ENCODE measurements at regions not wholly inside any gene's neighbourhood (a gene's known extent, or its start where the extent isn't known, plus 50 kb on each side); places are given as distances from the start of the nearest gene placed in this dataset.

DNA sequence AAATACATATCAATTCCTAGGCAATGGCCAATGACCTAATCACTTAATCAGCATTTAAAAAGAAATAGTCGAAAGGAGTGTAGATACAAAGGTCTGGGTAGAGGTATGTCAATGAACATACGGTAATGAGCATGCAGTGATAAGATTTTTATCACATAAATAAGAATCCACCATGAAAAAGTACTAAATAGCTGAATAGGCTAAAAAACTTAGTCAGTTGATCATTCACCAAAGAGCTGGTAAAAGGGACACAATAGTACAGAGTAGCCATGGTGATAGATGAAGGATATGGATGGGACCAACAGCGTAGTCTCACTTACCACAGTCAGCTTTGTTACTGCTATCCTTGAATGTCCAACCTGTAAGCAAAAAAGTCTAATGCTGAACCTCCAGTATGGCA, 1018.6 kb upstream of the EYS start (continued):
- TF ChIP-seq EZH2 (IDR thresholded peaks at IDR 0.05; ENCODE audit: borderline replicate concordance, control insufficient read depth, low read depth, low read length) (no peak), ATF2 (IDR thresholded peaks at IDR 0.05; ENCODE audit: low read length) (no peak)

- FAIRE-seq (no peak), DNase-seq (ENCODE audit: low read depth, low spot score) (no peak), ATAC-seq (no peak)
- intact Hi-C loops (cut with micrococcal nuclease; ENCODE audit: unreplicated experiment) = no loop called here
- H3K9ac ChIP-seq (ENCODE audit: control insufficient read depth, insufficient read depth, low read length) = no peak overlapping the region
- ChIA-PET RAD21 (ENCODE audit: unreplicated experiment) (no interaction called here), POLR2A (no interaction called here), CTCF (no interaction called here), SMC1A (ENCODE audit: uncharacterized antibody, unreplicated experiment) (interaction anchor here (0.6 kb wide), 1 partner anchor 50 kb away, joined by 3 read pairs; no protein-coding TSS in a partner anchor)
- H3K36me3 ChIP-seq (ENCODE audit: control insufficient read depth in 2 of 2, insufficient read depth in 2 of 2, low read length in 1 of 2) = no peaks in the 10 kb centered on the region
- no peaks in the 10 kb centered on the region for H3K27me3 ChIP-seq (replicated peaks in 1 of 2; ENCODE audit: control insufficient read depth in 2 of 2, insufficient read depth in 2 of 2, low read length in 1 of 2)
- no TSS peak for BruUV-seq (replicated peaks)
- H3K4me2 ChIP-seq (ENCODE audit: control insufficient read depth, insufficient read depth) = no peak overlapping the region
- H3K4me3 ChIP-seq = no peak overlapping the region
- no peaks in the 10 kb centered on the region for H3K4me1 ChIP-seq (ENCODE audit: control insufficient read depth, insufficient read depth, low read length)
- H3K79me2 ChIP-seq (ENCODE audit: control insufficient read depth, insufficient read depth, low read length) = no peaks in the 10 kb centered on the region
- no peak overlapping the region for H2AFZ ChIP-seq (ENCODE audit: control insufficient read depth, low read depth, low read length)
- H3K9me3 ChIP-seq (replicated peaks; ENCODE audit: control insufficient read depth, insufficient read depth, low read length) = no peaks in the 10 kb centered on the region
- WGBS (ENCODE audit: insufficient coverage, insufficient replicate concordance, low lambda C conversion rate, missing lambda C conversion rate) = 28% methylated on average over 4 of the region's 4 CpGs
- H4K20me1 ChIP-seq (ENCODE audit: control insufficient read depth, insufficient read depth) = no peaks in the 10 kb centered on the region
- no peak overlapping the region for H3K27ac ChIP-seq (ENCODE audit: control insufficient read depth, insufficient read depth)
- in situ Hi-C loops (cut with MboI) = no loop called here
- TF ChIP-seq, protein P1, sequence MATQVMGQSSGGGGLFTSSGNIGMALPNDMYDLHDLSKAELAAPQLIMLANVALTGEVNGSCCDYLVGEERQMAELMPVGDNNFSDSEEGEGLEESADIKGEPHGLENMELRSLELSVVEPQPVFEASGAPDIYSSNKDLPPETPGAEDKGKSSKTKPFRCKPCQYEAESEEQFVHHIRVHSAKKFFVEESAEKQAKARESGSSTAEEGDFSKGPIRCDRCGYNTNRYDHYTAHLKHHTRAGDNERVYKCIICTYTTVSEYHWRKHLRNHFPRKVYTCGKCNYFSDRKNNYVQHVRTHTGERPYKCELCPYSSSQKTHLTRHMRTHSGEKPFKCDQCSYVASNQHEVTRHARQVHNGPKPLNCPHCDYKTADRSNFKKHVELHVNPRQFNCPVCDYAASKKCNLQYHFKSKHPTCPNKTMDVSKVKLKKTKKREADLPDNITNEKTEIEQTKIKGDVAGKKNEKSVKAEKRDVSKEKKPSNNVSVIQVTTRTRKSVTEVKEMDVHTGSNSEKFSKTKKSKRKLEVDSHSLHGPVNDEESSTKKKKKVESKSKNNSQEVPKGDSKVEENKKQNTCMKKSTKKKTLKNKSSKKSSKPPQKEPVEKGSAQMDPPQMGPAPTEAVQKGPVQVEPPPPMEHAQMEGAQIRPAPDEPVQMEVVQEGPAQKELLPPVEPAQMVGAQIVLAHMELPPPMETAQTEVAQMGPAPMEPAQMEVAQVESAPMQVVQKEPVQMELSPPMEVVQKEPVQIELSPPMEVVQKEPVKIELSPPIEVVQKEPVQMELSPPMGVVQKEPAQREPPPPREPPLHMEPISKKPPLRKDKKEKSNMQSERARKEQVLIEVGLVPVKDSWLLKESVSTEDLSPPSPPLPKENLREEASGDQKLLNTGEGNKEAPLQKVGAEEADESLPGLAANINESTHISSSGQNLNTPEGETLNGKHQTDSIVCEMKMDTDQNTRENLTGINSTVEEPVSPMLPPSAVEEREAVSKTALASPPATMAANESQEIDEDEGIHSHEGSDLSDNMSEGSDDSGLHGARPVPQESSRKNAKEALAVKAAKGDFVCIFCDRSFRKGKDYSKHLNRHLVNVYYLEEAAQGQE (IDR thresholded peaks at IDR 0.05; ENCODE audit: low read depth, low read length) = no peak
- TF ChIP-seq RCOR1 (conservative IDR thresholded peaks at IDR 0.05; ENCODE audit: low read depth, low read length) (no peak), RUNX3 (IDR thresholded peaks at IDR 0.05; ENCODE audit: low read length) (no peak), IKZF1 (conservative IDR thresholded peaks at IDR 0.05) (no peak), YY1 (IDR thresholded peaks at IDR 0.05; ENCODE audit: low read depth, low read length) (no peak), ZNF384 (IDR thresholded peaks at IDR 0.05; ENCODE audit: borderline replicate concordance, low read depth, low read length) (no peak), ZNF592 (IDR thresholded peaks at IDR 0.05) (no peak), SPI1 (IDR thresholded peaks at IDR 0.05; ENCODE audit: borderline replicate concordance, insufficient read depth, low read depth, low read length) (no peak), HCFC1 (IDR thresholded peaks at IDR 0.05; ENCODE audit: low read length) (no peak), GABPA (IDR thresholded peaks at IDR 0.05; ENCODE audit: low read depth) (no peak), BHLHE40 (IDR thresholded peaks at IDR 0.05; ENCODE audit: borderline replicate concordance in 1 of 2, low read depth in 2 of 2, low read length in 1 of 2) (no peak)
- TF ChIP-seq, protein P2, sequence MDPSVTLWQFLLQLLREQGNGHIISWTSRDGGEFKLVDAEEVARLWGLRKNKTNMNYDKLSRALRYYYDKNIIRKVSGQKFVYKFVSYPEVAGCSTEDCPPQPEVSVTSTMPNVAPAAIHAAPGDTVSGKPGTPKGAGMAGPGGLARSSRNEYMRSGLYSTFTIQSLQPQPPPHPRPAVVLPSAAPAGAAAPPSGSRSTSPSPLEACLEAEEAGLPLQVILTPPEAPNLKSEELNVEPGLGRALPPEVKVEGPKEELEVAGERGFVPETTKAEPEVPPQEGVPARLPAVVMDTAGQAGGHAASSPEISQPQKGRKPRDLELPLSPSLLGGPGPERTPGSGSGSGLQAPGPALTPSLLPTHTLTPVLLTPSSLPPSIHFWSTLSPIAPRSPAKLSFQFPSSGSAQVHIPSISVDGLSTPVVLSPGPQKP (IDR thresholded peaks at IDR 0.05; ENCODE audit: low read depth, low read length) = no peak
These were observed 1010.8 kb upstream of the EYS start for GRCh38 chr6:66717801-66718200.
